H1 (cell line): ENCODE measurements at regions not wholly inside any gene's neighbourhood (a gene's known extent, or its start where the extent isn't known, plus 50 kb on each side); places are given as distances from the start of the nearest gene placed in this dataset.

ENCODE experiments used
- CTCF ChIA-PET: fragments of 300-600 bp; sonication (Branson Sonifier 250); formaldehyde crosslinking; loops from one replicate; lab custom pipeline; 2021; ENCODE audit not compliant: partially characterized antibody; lab: Charles Lee
- POLR2A ChIA-PET: fragments of 300-600 bp; sonication (Branson Sonifier 250); formaldehyde crosslinking; loops from one replicate; lab custom pipeline; 2021; ENCODE audit warnings: inconsistent platforms; ENCODE audit not compliant: partially characterized antibody; lab: Charles Lee
- DNase-seq, 2 experiments: peaks; one replicate each; pipeline versions ENCODE4 v3.0.0 to v3.0.0-alpha.2; 2010 to 2022; ENCODE audit warnings: low spot score in 2 of 2, low read depth in 1 of 2, mixed read lengths in 1 of 2
- FAIRE-seq: peaks from 2 replicates; lab custom pipeline; 2011; peaks lifted over from hg19 to GRCh38; lab: Jason Lieb, UNC
- H2AFZ ChIP-seq: 2 replicates; pipeline ENCODE4 v1.8.1; 2012; ENCODE audit warnings: low read length, inconsistent platforms
- H2AK5ac ChIP-seq: 2 replicates; pipeline ENCODE4 v1.6.1; 2013; ENCODE audit warnings: low read depth, low read length
- H2BK120ac ChIP-seq: replicated peaks from 2 replicates; pipeline ENCODE3; 2013; ENCODE audit warnings: low read depth, low read length, inconsistent platforms
- H2BK12ac ChIP-seq: 2 replicates; pipeline ENCODE4 v1.6.1; 2013; ENCODE audit warnings: low read depth, low read length
- H2BK15ac ChIP-seq: 2 replicates; pipeline ENCODE4 v1.6.1; 2013; ENCODE audit warnings: low read length
- H2BK20ac ChIP-seq: 2 replicates; pipeline ENCODE4 v1.6.1; 2013; ENCODE audit warnings: low read length
- H2BK5ac ChIP-seq: 2 replicates; pipeline ENCODE4 v1.6.1; 2013; ENCODE audit warnings: low read depth, low read length
- H3K14ac ChIP-seq: 2 replicates; pipeline ENCODE4 v1.6.1; 2013; ENCODE audit warnings: inconsistent platforms; ENCODE audit not compliant: insufficient read length
- H3K18ac ChIP-seq: 2 replicates; pipeline ENCODE4 v1.6.1; 2013; ENCODE audit warnings: low read length; ENCODE audit errors: extremely low read depth
- H3K23ac ChIP-seq: 2 replicates; pipeline ENCODE4 v1.6.1; 2013; ENCODE audit warnings: inconsistent platforms; ENCODE audit not compliant: insufficient read length
- H3K23me2 ChIP-seq: 2 replicates; pipeline ENCODE4 v1.6.1; 2013; ENCODE audit warnings: low read depth, low read length
- H3K27ac ChIP-seq: 2 replicates; pipeline ENCODE4 v1.6.1; 2011; ENCODE audit warnings: low read depth, low read length, inconsistent platforms
- H3K27me3 ChIP-seq, 4 experiments: replicated peaks in 1 of 4; 1 replicate in 1 of 4; 2 replicates in 3 of 4; pipeline versions ENCODE4 v1.6.1 to v1.8.1; 2011 to 2013; ENCODE audit warnings: low read length in 3 of 4, mild to moderate bottlenecking in 3 of 4, inconsistent platforms in 2 of 4, mixed read lengths in 2 of 4, moderate library complexity in 1 of 4; ENCODE audit not compliant: control insufficient read depth in 3 of 4, insufficient read depth in 3 of 4; ENCODE audit errors: extremely low read depth in 1 of 4
- H3K36me3 ChIP-seq, 4 experiments: 2 replicates each; pipeline versions ENCODE4 v1.6.1 to v1.8.1; 2011 to 2013; ENCODE audit warnings: mild to moderate bottlenecking in 4 of 4, low read length in 3 of 4, moderate library complexity in 2 of 4, control low read depth in 1 of 4, inconsistent platforms in 1 of 4; ENCODE audit not compliant: insufficient read depth in 4 of 4, control insufficient read depth in 2 of 4
- H3K4ac ChIP-seq: replicated peaks from 2 replicates; pipeline ENCODE3; 2013; ENCODE audit warnings: low read length, low read depth, mixed read lengths, inconsistent platforms; ENCODE audit not compliant: insufficient read length
- H3K4me1 ChIP-seq, 4 experiments: replicated peaks in 1 of 4; 1 replicate in 1 of 4; 2 replicates in 3 of 4; pipeline versions ENCODE4 v1.6.1 to v1.8.1; 2011 to 2013; ENCODE audit warnings: low read length in 3 of 4, inconsistent platforms in 2 of 4, mixed read lengths in 1 of 4; ENCODE audit not compliant: insufficient read depth in 4 of 4, control insufficient read depth in 3 of 4
- H3K4me2 ChIP-seq, 2 experiments: 2 replicates each; pipeline versions ENCODE4 v1.6.1 to v1.8.1; 2011 to 2013; ENCODE audit warnings: low read depth in 2 of 2, low read length in 2 of 2, control low read depth in 1 of 2, inconsistent platforms in 1 of 2, mild to moderate bottlenecking in 1 of 2; ENCODE audit not compliant: insufficient read depth in 1 of 2
- H3K4me3 ChIP-seq, 4 experiments: fragments of 200-600, 300-600 bp in 1 of 4; sonication (generic), shearing (Covaris generic), sonication (Bioruptor Twin) in 1 of 4; 2 replicates each; pipeline versions ENCODE4 v1.5.1 to v1.8.1; 2011 to 2016; ENCODE audit warnings: low read length in 4 of 4, low read depth in 3 of 4, control low read depth in 2 of 4, inconsistent platforms in 2 of 4, mild to moderate bottlenecking in 2 of 4, mixed read lengths in 1 of 4, moderate library complexity in 1 of 4; ENCODE audit not compliant: insufficient read depth in 2 of 4; ENCODE audit errors: extremely low read depth in 1 of 4
- H3K56ac ChIP-seq: replicated peaks from 2 replicates; pipeline ENCODE3; 2013; ENCODE audit warnings: low read depth, mild to moderate bottlenecking, mixed read lengths, low read length, inconsistent platforms; ENCODE audit not compliant: insufficient read length
- H3K79me1 ChIP-seq: 2 replicates; pipeline ENCODE4 v1.6.1; 2013; ENCODE audit warnings: low read depth, low read length, control low read depth
- H3K79me2 ChIP-seq, 2 experiments: 2 replicates each; pipeline versions ENCODE4 v1.6.1 to v1.8.1; 2012 to 2013; ENCODE audit warnings: low read length in 2 of 2, mild to moderate bottlenecking in 2 of 2, inconsistent platforms in 1 of 2; ENCODE audit not compliant: insufficient read depth in 2 of 2, control insufficient read depth in 1 of 2
- H3K9ac ChIP-seq, 4 experiments: replicated peaks in 1 of 4; 1 replicate in 1 of 4; 2 replicates in 3 of 4; pipeline versions ENCODE4 v1.6.1 to v1.8.1; 2011 to 2013; ENCODE audit warnings: low read depth in 3 of 4, low read length in 3 of 4, control low read depth in 2 of 4, mild to moderate bottlenecking in 2 of 4, moderate library complexity in 2 of 4, inconsistent platforms in 1 of 4; ENCODE audit errors: extremely low read depth in 1 of 4
- H3K9me3 ChIP-seq, 2 experiments: 2 replicates each; pipeline versions ENCODE4 v1.6.1 to v1.8.1; 2012 to 2013; ENCODE audit warnings: mild to moderate bottlenecking in 2 of 2, moderate library complexity in 2 of 2, control low read depth in 1 of 2, inconsistent platforms in 1 of 2, low read depth in 1 of 2, low read length in 1 of 2, mixed read lengths in 1 of 2; ENCODE audit not compliant: insufficient read depth in 2 of 2
- H4K20me1 ChIP-seq, 2 experiments: replicated peaks in 1 of 2; 2 replicates each; pipeline versions ENCODE3 to v1.8.1; 2011 to 2013; ENCODE audit warnings: inconsistent platforms in 2 of 2, low read length in 2 of 2, mild to moderate bottlenecking in 1 of 2; ENCODE audit not compliant: insufficient read depth in 2 of 2, control insufficient read depth in 1 of 2
- H4K5ac ChIP-seq: 2 replicates; pipeline ENCODE4 v1.6.1; 2013; ENCODE audit warnings: low read length, low read depth, mixed read lengths, inconsistent platforms; ENCODE audit not compliant: insufficient read length
- H4K8ac ChIP-seq: 2 replicates; pipeline ENCODE4 v1.8.0; 2013; ENCODE audit warnings: mild to moderate bottlenecking, moderate library complexity, low read length, inconsistent platforms; ENCODE audit not compliant: insufficient read depth; ENCODE audit errors: extremely low read depth
- H4K91ac ChIP-seq: replicated peaks from 2 replicates; pipeline ENCODE3; 2013; ENCODE audit warnings: low read length, mixed read lengths, inconsistent platforms; ENCODE audit not compliant: insufficient read length
- ASH2L ChIP-seq: fragments of 200-600, 300-600 bp; sonication (generic); IDR thresholded peaks from one replicate; pipeline ENCODE4 v1.7.1; 2017; ENCODE audit warnings: low read length
- BRCA1 ChIP-seq: IDR thresholded peaks from 2 replicates; pipeline ENCODE4 v1.6.1; 2012; ENCODE audit warnings: low read depth, low read length, improper control_type of control experiment
- CREB1 ChIP-seq: IDR thresholded peaks from 2 replicates; pipeline ENCODE4 v1.6.1; 2012; ENCODE audit warnings: inconsistent platforms
- E2F6 ChIP-seq: IDR thresholded peaks from 2 replicates; pipeline ENCODE4 v1.6.1; 2012; ENCODE audit warnings: inconsistent platforms
- EZH2 ChIP-seq: fragments of 200-600 bp; sonication (generic); IDR thresholded peaks from 2 replicates; pipeline ENCODE4 v1.7.1; 2012; ENCODE audit warnings: low read depth, mild to moderate bottlenecking, moderate library complexity, low read length, inconsistent platforms; ENCODE audit not compliant: severe bottlenecking
- GABPA ChIP-seq: IDR thresholded peaks from 2 replicates; pipeline ENCODE4 v1.6.1; 2011; ENCODE audit warnings: mild to moderate bottlenecking, low read length, moderate library complexity, borderline replicate concordance; ENCODE audit not compliant: insufficient read depth
- HDAC2 ChIP-seq, 2 experiments: fragments of 300-600 bp in 1 of 2; sonication (generic) in 1 of 2; IDR thresholded peaks; 2 replicates each; pipeline ENCODE4 v1.6.1; 2011 to 2012; ENCODE audit warnings: low read depth in 2 of 2, low read length in 2 of 2, mild to moderate bottlenecking in 2 of 2, moderate library complexity in 2 of 2, borderline replicate concordance in 1 of 2, inconsistent platforms in 1 of 2
- HDAC6 ChIP-seq: IDR thresholded peaks from one replicate; pipeline ENCODE4 v1.7.1; 2012; ENCODE audit warnings: low read depth, mild to moderate bottlenecking, inconsistent platforms, low read length, moderate library complexity
- JUND ChIP-seq: IDR thresholded peaks from 2 replicates; pipeline ENCODE4 v1.6.1; 2011; ENCODE audit warnings: mild to moderate bottlenecking, improper control_type of control experiment, low read length
- POU5F1 ChIP-seq: IDR thresholded peaks from 2 replicates; pipeline ENCODE4 v1.6.1; 2011; ENCODE audit warnings: low read depth, mild to moderate bottlenecking, low read length, moderate library complexity
- RNF2 ChIP-seq: fragments of 200-900, 300-1000 bp; sonication (generic); IDR thresholded peaks from 2 replicates; pipeline ENCODE4 v1.7.1; 2016; ENCODE audit warnings: borderline replicate concordance, low read depth, mild to moderate bottlenecking, antibody characterized with exemption, low read length; ENCODE audit not compliant: poor library complexity, severe bottlenecking; ENCODE audit errors: missing control alignments
- RXRA ChIP-seq: IDR thresholded peaks from 2 replicates; pipeline ENCODE4 v1.6.1; 2011; ENCODE audit warnings: low read depth, mild to moderate bottlenecking, low read length, moderate library complexity; ENCODE audit not compliant: insufficient read depth
- SP4 ChIP-seq: IDR thresholded peaks from 2 replicates; pipeline ENCODE4 v1.6.1; 2012; ENCODE audit warnings: low read length, inconsistent platforms
- WGBS, 2 experiments: shearing (Covaris generic) in 1 of 2; methylation state at CpG; one replicate each; pipeline versions ENCODE4 v1.1.6 to v1.1.7; 2013 to 2015; ENCODE audit warnings: low lambda C conversion rate in 2 of 2, mixed read lengths in 2 of 2, inconsistent platforms in 1 of 2, low coverage in 1 of 2, missing lambda C conversion rate in 1 of 2; ENCODE audit not compliant: insufficient replicate concordance in 2 of 2, insufficient coverage in 1 of 2, insufficient read length in 1 of 2; ENCODE audit errors: extremely low coverage in 1 of 2, missing lambda C conversion rate in 1 of 2; 5-methylcytosine and 5-hydroxymethylcytosine counted together

- no peak overlapping the region for H3K27ac ChIP-seq
- FAIRE-seq = no peak
- H3K9me3 ChIP-seq = peaks cover 0 to 5% of the 10 kb centered on the region in 2 experiments; a peak in 1 of 4 replicates
- H2BK120ac ChIP-seq = no peak overlapping the region
- no peak overlapping the region for H3K14ac ChIP-seq
- no peaks in the 10 kb centered on the region for H3K27me3 ChIP-seq
- WGBS, 2 experiments = 93% methylated on average over 7 of the region's 7 CpGs; no CpG with 5 or more reads in 1 of the 2 experiments
- CTCF ChIA-PET = interaction anchor here (0.9 kb wide), 1 partner anchor 258 kb away, joined by 3 read pairs; no protein-coding TSS in a partner anchor
- no peak for DNase-seq
- no peak overlapping the region for H4K8ac ChIP-seq
- no peaks in the 10 kb centered on the region for H3K79me2 ChIP-seq
- no peak overlapping the region for H3K18ac ChIP-seq
- peak overlapping the region; percentile 24; the same call in 1 of the 2 replicates for H2AK5ac ChIP-seq
- no peak for TF ChIP-seq ASH2L
- no peak for TF ChIP-seq JUND
- TF ChIP-seq BRCA1 = no peak
- no peak for TF ChIP-seq E2F6
- no peak for TF ChIP-seq RXRA
- TF ChIP-seq HDAC6 = no peak
- TF ChIP-seq RNF2 = no peak
- no peak for TF ChIP-seq POU5F1
- no peak for TF ChIP-seq EZH2
- TF ChIP-seq GABPA = no peak
- no peak for TF ChIP-seq HDAC2 (IDR thresholded peaks at IDR 0.05; ENCODE audit: borderline replicate concordance in 1 of 2, low read depth in 2 of 2, low read length in 2 of 2)
- no peak for TF ChIP-seq SP4
- no peak for TF ChIP-seq CREB1
- H3K4me1 ChIP-seq = peaks cover 6 to 20% (median 16%) of the 10 kb centered on the region in 4 experiments
- POLR2A ChIA-PET = interaction anchor here (1.1 kb wide), 1 partner anchor 10 kb away, joined by 3 read pairs; no protein-coding TSS in a partner anchor
- H4K5ac ChIP-seq = no peak overlapping the region
- peaks cover 7% of the 10 kb centered on the region; the same call in 1 of the 2 replicates for H3K23me2 ChIP-seq
- no peak overlapping the region for H2BK20ac ChIP-seq
- H2BK5ac ChIP-seq = no peak overlapping the region
- H3K23ac ChIP-seq = no peak overlapping the region
- H3K9ac ChIP-seq = no peak overlapping the region
- H4K91ac ChIP-seq = no peak overlapping the region
- H2AFZ ChIP-seq = no peak overlapping the region
- H4K20me1 ChIP-seq = no peaks in the 10 kb centered on the region
- H3K4me3 ChIP-seq = no peak overlapping the region
- H3K4me2 ChIP-seq = no peak overlapping the region
- no peaks in the 10 kb centered on the region; the same call in 1 of the 2 replicates for H3K79me1 ChIP-seq
- no peak overlapping the region for H3K56ac ChIP-seq
- H3K36me3 ChIP-seq = no peaks in the 10 kb centered on the region
- no peak overlapping the region for H3K4ac ChIP-seq
- 0 out of 2 replicates have a peak overlapping the region, but pooled peaks have one; percentile 19 for H2BK12ac ChIP-seq
- H2BK15ac ChIP-seq = peak overlapping the region; percentile 61; the same call in 1 of the 2 replicates
These were observed 116.0 kb upstream of the PPP1R26 start for GRCh38 chr9:135363596-135363995.
